ENCODE measurements at regions not wholly inside any gene's neighbourhood (a gene's known extent, or its start where the extent isn't known, plus 50 kb on each side); places are given as distances from the start of the nearest gene placed in this dataset.

- no peak for DNase-seq (ENCODE audit: low read depth)
- no peak overlapping the region for H3K4me3 ChIP-seq (ENCODE audit: low read depth, low read length)
- TF ChIP-seq, protein P1, sequence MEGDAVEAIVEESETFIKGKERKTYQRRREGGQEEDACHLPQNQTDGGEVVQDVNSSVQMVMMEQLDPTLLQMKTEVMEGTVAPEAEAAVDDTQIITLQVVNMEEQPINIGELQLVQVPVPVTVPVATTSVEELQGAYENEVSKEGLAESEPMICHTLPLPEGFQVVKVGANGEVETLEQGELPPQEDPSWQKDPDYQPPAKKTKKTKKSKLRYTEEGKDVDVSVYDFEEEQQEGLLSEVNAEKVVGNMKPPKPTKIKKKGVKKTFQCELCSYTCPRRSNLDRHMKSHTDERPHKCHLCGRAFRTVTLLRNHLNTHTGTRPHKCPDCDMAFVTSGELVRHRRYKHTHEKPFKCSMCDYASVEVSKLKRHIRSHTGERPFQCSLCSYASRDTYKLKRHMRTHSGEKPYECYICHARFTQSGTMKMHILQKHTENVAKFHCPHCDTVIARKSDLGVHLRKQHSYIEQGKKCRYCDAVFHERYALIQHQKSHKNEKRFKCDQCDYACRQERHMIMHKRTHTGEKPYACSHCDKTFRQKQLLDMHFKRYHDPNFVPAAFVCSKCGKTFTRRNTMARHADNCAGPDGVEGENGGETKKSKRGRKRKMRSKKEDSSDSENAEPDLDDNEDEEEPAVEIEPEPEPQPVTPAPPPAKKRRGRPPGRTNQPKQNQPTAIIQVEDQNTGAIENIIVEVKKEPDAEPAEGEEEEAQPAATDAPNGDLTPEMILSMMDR (IDR thresholded peaks at IDR 0.05; ENCODE audit: low read depth, low read length, missing control alignments): no peak
These were observed 108.4 kb upstream of the MGAT5 start for GRCh38 chr2:134145519-134145918.

GRCh38 chr2:134146161-134146560 is 107.7 kb upstream of the MGAT5 start:
- DNase-seq (ENCODE audit: low read depth): no peak
- TF ChIP-seq, protein P1 (IDR thresholded peaks at IDR 0.05; ENCODE audit: low read depth, low read length, missing control alignments): no peak
- H3K4me3 ChIP-seq (ENCODE audit: low read depth, low read length): no peak overlapping the region

GRCh38 chr2:134146620-134147019 is 107.3 kb upstream of the MGAT5 start:
- DNase-seq (ENCODE audit: low read depth): no peak
- H3K4me3 ChIP-seq (ENCODE audit: low read depth, low read length): no peak overlapping the region
- TF ChIP-seq, protein P1 (IDR thresholded peaks at IDR 0.05; ENCODE audit: low read depth, low read length, missing control alignments): no peak

DNA sequence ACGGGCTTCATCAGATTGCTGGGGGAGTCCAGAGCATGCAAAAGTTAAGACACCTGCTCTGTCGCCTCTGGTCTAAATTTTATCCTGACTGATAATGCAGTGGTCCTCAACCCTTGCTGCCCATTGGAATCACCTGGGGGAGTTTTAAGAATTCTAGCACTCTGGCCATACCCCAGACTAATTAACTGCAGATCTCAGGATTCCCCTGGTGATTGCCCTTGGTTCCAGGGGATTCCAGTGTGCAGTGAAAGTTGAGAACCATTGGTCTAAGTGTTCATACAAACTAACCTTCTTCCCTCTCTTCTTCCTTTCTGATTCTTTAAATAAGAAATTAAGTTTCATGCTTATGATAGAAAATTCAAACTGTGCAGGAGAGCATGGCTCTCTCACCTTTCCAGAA is 105.7 kb upstream of the MGAT5 start:
- DNase-seq (ENCODE audit: low read depth): no peak
- no peak overlapping the region for H3K4me3 ChIP-seq (ENCODE audit: low read depth, low read length)
- TF ChIP-seq, protein P1 (IDR thresholded peaks at IDR 0.05; ENCODE audit: low read depth, low read length, missing control alignments): no peak

GRCh38 chr2:134148843-134149472 is 104.9 kb upstream of the MGAT5 start:
- TF ChIP-seq, protein P1 (IDR thresholded peaks at IDR 0.05; ENCODE audit: low read depth, low read length, missing control alignments): no peak
- no peak for DNase-seq (ENCODE audit: low read depth)
- no peak overlapping the region for H3K4me3 ChIP-seq (ENCODE audit: low read depth, low read length)

DNA sequence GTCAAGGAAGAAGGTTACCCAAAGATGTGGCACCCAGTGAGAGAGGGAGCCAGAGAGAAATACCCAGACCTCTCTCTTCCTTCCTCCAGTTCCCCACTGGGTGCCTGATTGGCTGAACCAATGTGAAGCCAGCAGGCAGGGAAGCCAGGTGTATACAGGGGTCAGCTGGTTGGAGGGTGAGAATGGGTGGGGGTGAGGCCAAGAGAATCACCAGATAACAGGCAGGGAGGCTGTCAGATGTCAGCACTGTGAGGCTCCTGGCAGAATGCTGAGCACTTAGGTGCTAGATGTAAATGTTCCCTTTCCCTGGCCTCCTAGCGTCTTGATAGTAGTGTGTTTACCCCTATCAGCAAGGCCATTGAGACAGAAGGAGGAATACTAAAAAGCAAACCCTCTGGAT is 104.0 kb upstream of the MGAT5 start:
- TF ChIP-seq, protein P1 (IDR thresholded peaks at IDR 0.05; ENCODE audit: low read depth, low read length, missing control alignments): no peak
- DNase-seq (ENCODE audit: low read depth): no peak
- no peak overlapping the region for H3K4me3 ChIP-seq (ENCODE audit: low read depth, low read length)

GRCh38 chr2:134150760-134151159 is 103.1 kb upstream of the MGAT5 start:
- no peak overlapping the region for H3K4me3 ChIP-seq (ENCODE audit: low read depth, low read length)
- TF ChIP-seq, protein P1 (IDR thresholded peaks at IDR 0.05; ENCODE audit: low read depth, low read length, missing control alignments): no peak
- DNase-seq (ENCODE audit: low read depth): no peak

Measured in GM12864 (cell line).